IPS-18c (cell line): ENCODE measurements at regions not wholly inside any gene's neighbourhood (a gene's known extent, or its start where the extent isn't known, plus 50 kb on each side); places are given as distances from the start of the nearest gene placed in this dataset.

Source experiments
- H3K4me3 ChIP-seq: 2 replicates; pipeline ENCODE4 v1.7.0; 2013; ENCODE audit warnings: low read depth, mild to moderate bottlenecking, low read length, moderate library complexity; ENCODE audit not compliant: insufficient read depth
- H3K9me3 ChIP-seq: one replicate; pipeline ENCODE4 v1.6.1; 2013; ENCODE audit warnings: mild to moderate bottlenecking, low read length, moderate library complexity; ENCODE audit not compliant: control insufficient read depth, insufficient read depth

GRCh38 chrX:63503541-63503940, 152.4 kb upstream of the SPIN4 start:
- Histone ChIP-seq H3K9me3 (no peaks in the 10 kb centered on the region), H3K4me3 (no peak overlapping the region)

DNA sequence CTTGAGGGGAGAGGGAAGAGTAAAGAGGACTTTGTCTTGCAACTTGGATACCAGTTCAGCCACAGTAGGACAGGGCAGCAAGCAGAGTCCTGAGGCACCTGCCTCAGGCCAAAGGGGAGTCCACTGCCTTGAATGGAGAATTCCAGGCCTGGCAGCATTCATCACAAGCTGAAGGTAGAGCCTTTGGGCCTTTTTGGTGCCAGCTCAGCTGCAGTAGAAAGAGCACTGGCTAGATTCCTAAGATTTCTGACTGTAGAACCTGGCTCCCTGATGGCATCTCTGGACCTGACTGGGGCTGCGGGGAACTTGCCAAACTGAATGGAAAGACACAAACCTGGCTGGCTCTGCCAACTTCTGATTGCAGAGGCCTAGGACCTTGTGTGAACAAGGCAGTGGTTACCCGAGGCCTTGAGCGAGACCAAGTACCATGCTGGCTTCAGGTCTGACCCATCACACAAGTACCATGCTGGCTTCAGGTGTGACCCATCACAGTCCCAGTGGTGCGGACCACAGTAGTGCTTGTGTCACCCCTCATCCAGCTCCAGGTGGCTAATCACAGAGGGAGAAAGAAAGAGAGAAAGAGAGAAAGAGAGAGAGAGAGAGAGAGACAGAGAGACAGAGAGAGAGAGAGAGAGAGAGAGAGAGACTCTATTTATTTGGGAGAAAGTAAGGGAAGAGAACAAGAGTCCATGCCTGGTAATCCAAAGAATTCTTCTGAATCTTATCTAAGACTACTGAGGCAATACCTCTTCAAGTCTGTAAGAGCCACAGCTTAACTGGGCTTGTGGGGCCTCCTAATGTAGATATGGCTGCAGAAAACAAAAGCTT, 137.6 kb upstream of the SPIN4 start:
- H3K9me3 ChIP-seq = peaks cover 3% of the 10 kb centered on the region
- no peak overlapping the region for H3K4me3 ChIP-seq

DNA sequence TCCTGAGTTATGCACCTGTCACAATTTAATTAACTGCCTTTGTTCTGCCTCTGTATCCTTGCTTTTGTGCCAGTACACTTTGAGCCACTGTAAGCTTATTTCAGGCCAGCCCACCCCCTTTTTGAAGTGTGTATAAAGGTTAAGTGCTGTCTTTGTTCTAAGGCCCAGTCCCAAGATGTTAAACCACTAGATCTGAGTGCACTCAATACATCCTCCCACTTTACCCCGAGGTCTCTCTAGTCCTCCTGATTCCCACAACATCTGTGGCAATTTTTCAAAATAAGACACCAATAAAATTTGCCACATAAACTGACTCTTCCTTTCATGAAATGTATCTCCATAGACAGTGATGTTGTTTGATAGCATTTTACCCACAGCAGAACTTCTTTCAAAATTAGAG, 124.1 kb upstream of the SPIN4 start:
- H3K4me3 ChIP-seq = no peak overlapping the region
- H3K9me3 ChIP-seq = peaks cover 7% of the 10 kb centered on the region

DNA sequence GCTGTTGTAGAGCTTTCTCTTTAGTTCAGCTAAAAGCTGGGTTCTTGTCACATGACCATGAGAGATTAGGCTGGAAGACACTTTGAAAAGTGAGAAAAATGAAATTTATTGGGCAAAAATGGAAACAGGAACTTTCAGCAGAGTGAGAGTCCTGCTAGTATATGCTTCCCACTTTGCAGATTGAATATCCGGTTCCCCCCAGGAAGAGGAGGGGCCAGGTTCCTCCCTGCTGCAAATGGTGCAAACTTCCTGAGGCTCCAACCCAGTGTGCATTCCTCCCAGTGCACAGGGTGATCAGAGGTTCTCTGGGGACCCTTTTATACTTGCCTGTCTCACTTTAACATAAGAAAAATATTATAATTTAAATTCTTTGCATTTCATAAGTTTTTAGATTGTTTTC, 119.9 kb upstream of the SPIN4 start:
- H3K9me3 ChIP-seq = peaks cover 10% of the 10 kb centered on the region

DNA sequence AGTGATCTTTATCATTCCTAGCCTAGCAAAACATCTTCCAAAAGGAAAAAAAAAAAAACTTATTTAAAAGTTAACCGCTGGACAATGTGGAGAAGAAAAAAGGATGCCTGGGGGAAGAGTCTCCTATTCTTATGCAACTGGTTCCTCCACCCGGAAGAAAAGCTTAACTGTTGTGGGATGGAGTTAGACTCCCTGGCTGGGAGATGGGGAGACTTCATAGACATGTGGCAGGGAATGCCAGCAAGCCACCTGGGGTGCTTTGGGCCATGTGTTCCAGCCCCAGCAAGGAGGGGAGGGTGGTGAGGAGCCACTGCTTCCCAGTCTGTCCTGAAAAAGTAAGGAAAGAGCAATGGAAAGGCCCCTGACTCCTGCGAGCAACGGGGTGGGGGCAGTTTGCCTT, 119.4 kb upstream of the SPIN4 start:
- Histone ChIP-seq H3K9me3 (peaks cover 10% of the 10 kb centered on the region), H3K4me3 (no peak overlapping the region)

More for the DNA sequence above, 119.9 kb upstream of the SPIN4 start:
- H3K4me3 ChIP-seq = no peak overlapping the region

DNA sequence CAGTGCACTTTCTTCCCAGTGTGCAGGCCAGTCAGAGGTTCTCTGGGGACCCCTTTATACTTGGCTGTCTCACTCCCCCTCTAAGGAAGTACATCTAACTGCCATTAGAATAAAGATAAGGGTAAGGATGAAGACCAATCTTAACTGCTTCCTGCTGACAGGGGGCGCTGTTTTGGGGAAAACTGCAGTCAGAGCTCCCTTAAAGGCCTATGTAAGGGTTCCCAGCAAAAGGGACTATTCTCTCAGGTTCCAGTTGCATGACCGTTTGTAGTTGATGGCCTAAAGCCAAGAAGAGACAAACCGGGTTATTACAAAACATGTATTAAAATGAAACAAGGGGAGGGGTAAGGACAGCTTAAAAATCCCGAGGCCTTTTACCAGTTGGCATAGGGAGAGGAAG, 115.6 kb upstream of the SPIN4 start:
- Histone ChIP-seq H3K4me3 (no peak overlapping the region), H3K9me3 (peaks cover 7% of the 10 kb centered on the region)

GRCh38 chrX:63458981-63459380, 107.8 kb upstream of the SPIN4 start:
- Histone ChIP-seq H3K9me3 (peaks cover 3% of the 10 kb centered on the region), H3K4me3 (no peak overlapping the region)

DNA sequence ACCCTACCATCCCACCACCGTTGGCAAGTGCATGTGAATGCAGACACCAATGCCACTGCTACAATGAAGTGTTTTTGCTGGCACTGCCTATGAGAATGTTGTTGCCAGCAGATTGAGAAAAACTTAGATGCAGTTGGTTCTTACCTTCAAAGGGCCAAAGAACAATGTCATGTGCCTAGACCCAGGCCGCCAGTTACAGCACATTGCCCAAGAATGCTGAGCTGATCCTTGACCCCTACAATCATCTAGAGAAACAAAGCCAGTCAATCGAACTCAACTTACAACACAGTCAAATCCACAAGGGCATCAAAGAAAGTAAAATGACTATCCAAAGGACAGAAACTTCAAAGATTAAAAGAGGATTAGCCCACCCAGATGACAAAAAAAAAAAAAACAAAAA, 102.4 kb upstream of the SPIN4 start:
- H3K9me3 ChIP-seq = peaks cover 9% of the 10 kb centered on the region

GRCh38 chrX:63441717-63442116, 90.6 kb upstream of the SPIN4 start:
- Histone ChIP-seq H3K9me3 (no peaks in the 10 kb centered on the region), H3K4me3 (no peak overlapping the region)

More for the DNA sequence above, 102.4 kb upstream of the SPIN4 start:
- H3K4me3 ChIP-seq = no peak overlapping the region

DNA sequence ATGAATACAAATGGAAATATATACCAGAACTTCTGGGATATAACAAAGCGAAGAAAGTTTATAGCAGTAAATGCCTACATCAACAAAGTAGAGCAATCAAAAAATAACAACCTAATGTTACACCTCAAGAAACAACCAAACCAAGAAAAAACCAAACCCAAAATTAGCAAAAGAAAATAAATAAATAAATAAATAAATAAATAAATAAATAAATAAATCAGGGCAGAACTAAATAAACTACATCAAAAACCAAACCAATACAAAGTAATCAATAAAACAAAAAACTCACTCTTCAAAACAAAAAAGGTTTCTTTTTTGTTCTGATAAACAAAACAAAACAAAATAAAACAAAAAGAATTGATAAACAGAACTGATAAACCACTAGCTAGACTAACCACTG, 88.4 kb upstream of the SPIN4 start:
- Histone ChIP-seq H3K9me3 (no peaks in the 10 kb centered on the region), H3K4me3 (no peak overlapping the region)

DNA sequence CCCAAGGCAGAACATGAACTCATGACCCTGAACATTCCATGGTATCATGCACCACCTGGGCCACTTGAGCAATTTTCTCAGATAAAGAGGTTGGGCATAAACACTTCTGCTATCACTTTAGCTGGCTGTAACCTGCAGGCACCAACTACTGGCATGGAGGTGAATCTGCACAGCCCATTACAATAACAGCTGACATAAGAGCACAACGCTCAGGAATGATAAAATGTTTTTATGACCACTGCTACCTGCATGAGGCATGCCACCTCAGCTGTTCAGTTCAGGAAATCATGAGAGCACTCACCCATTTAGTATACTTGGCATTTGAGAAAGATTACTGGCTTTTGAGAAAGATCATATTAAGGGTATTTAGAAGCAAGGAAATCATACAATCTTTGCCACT, 85.7 kb upstream of the SPIN4 start:
- Histone ChIP-seq H3K4me3 (no peak overlapping the region), H3K9me3 (peaks cover 3% of the 10 kb centered on the region)

GRCh38 chrX:63434665-63435064, 83.5 kb upstream of the SPIN4 start:
- no peak overlapping the region for H3K4me3 ChIP-seq
- peaks cover 3% of the 10 kb centered on the region for H3K9me3 ChIP-seq

- H3K4me3 ChIP-seq = no peak overlapping the region
- H3K9me3 ChIP-seq = peaks cover 7% of the 10 kb centered on the region
Observed at GRCh38 chrX:63434206-63434605, 83.1 kb upstream of the SPIN4 start.

DNA sequence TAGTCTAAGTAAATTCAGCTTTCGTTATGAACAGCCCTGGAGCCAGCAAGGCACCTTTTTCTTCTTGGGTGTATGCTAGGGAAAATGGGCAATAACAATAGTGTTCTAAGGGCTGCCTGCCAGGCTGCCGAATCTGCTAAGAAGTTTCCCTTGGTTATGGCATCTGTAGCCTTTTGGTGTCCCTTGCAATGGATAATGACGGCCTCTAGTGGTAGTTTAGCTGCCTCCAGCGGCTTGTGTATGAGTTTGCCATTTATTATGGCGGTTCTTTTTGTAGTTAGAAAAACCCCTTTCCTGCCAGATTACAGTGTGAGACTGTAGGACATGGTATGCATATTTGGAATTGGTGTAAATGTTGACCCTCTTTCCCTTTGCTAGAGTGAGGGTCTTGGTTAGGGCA, 78.9 kb upstream of the SPIN4 start:
- peaks cover 9% of the 10 kb centered on the region for H3K9me3 ChIP-seq
- no peak overlapping the region for H3K4me3 ChIP-seq

GRCh38 chrX:63428348-63428747, 77.2 kb upstream of the SPIN4 start:
- H3K4me3 ChIP-seq = no peak overlapping the region
- peaks cover 9% of the 10 kb centered on the region for H3K9me3 ChIP-seq

- no peak overlapping the region for H3K4me3 ChIP-seq
- H3K9me3 ChIP-seq = peaks cover 9% of the 10 kb centered on the region
Observed at GRCh38 chrX:63426519-63426918, 75.4 kb upstream of the SPIN4 start.

GRCh38 chrX:63424063-63424462, 72.9 kb upstream of the SPIN4 start:
- H3K9me3 ChIP-seq = peaks cover 6% of the 10 kb centered on the region
- H3K4me3 ChIP-seq = no peak overlapping the region

GRCh38 chrX:63421411-63421810, 70.3 kb upstream of the SPIN4 start:
- H3K9me3 ChIP-seq = peaks cover 3% of the 10 kb centered on the region
- H3K4me3 ChIP-seq = no peak overlapping the region

GRCh38 chrX:63418211-63418610, 67.1 kb upstream of the SPIN4 start:
- H3K9me3 ChIP-seq = peaks cover 4% of the 10 kb centered on the region

More at GRCh38 chrX:63418211-63418610, 67.1 kb upstream of the SPIN4 start:
- H3K4me3 ChIP-seq = no peak overlapping the region
